Epidermal melanocyte (primary cell): ENCODE measurements at regions not wholly inside any gene's neighbourhood (a gene's known extent, or its start where the extent isn't known, plus 50 kb on each side); places are given as distances from the start of the nearest gene placed in this dataset.

ENCODE experiments used
- DNase-seq: peaks from one replicate; pipeline ENCODE4 v3.0.0; 2011; ENCODE audit warnings: low spot score; ENCODE audit not compliant: insufficient read length

- no peak for DNase-seq
Observed at GRCh38 chr20:39349240-39349639, 387.1 kb downstream of the DHX35 start.

GRCh38 chr20:39347626-39348025, 385.5 kb downstream of the DHX35 start:
- no peak for DNase-seq

GRCh38 chr20:39342463-39342862, 380.3 kb downstream of the DHX35 start:
- no peak for DNase-seq

- no peak for DNase-seq
Observed at GRCh38 chr20:39338469-39339376, 376.6 kb downstream of the DHX35 start.

GRCh38 chr20:39333211-39333610, 371.1 kb downstream of the DHX35 start:
- DNase-seq, result peak; percentile 65

GRCh38 chr20:39328347-39328746, 366.2 kb downstream of the DHX35 start:
- DNase-seq, result no peak

GRCh38 chr20:39326050-39326449, 363.9 kb downstream of the DHX35 start:
- DNase-seq, result no peak

- DNase-seq, result no peak
Observed at GRCh38 chr20:39318911-39319310, 356.8 kb downstream of the DHX35 start.

GRCh38 chr20:39312676-39313075, 350.5 kb downstream of the DHX35 start:
- DNase-seq, result no peak

GRCh38 chr20:39311851-39312506, 349.8 kb downstream of the DHX35 start:
- no peak for DNase-seq

- no peak for DNase-seq
Observed at GRCh38 chr20:39310363-39310995, 348.3 kb downstream of the DHX35 start.

- no peak for DNase-seq
Observed at GRCh38 chr20:39309458-39309857, 347.3 kb downstream of the DHX35 start.

- no peak for DNase-seq
Observed at GRCh38 chr20:39302312-39302711, 340.2 kb downstream of the DHX35 start.

GRCh38 chr20:39299783-39300182, 337.6 kb downstream of the DHX35 start:
- DNase-seq, result no peak

GRCh38 chr20:39298571-39299506, 336.7 kb downstream of the DHX35 start:
- DNase-seq, result no peak

- DNase-seq, result no peak
Observed at GRCh38 chr20:39298121-39298520, 336.0 kb downstream of the DHX35 start.

- DNase-seq, result no peak
Observed at GRCh38 chr20:39295301-39295700, 333.2 kb downstream of the DHX35 start.

- DNase-seq, result no peak
Observed at GRCh38 chr20:39294137-39294725, 332.1 kb downstream of the DHX35 start.

- DNase-seq, result no peak
Observed at GRCh38 chr20:39292193-39292736, 330.1 kb downstream of the DHX35 start.

GRCh38 chr20:39291301-39291700, 329.2 kb downstream of the DHX35 start:
- DNase-seq, result no peak
